Mucosa of rectum (tissue), 2 donors: ENCODE measurements at regions not wholly inside any gene's neighbourhood (a gene's known extent, or its start where the extent isn't known, plus 50 kb on each side); places are given as distances from the start of the nearest gene placed in this dataset.

Source experiments
- H3K27ac ChIP-seq, 2 donors: one replicate each; pipeline ENCODE4 v1.7.0; 2013; ENCODE audit warnings: inconsistent platforms in 2 of 2, low read depth in 2 of 2, low read length in 2 of 2
- H3K27me3 ChIP-seq, 2 donors: one replicate each; pipeline ENCODE4 v1.7.0; 2013; ENCODE audit warnings: low read length in 2 of 2; ENCODE audit not compliant: control insufficient read depth in 2 of 2, insufficient read depth in 2 of 2
- H3K36me3 ChIP-seq, 2 donors: one replicate each; pipeline ENCODE4 v1.7.0; 2013; ENCODE audit warnings: low read length in 2 of 2; ENCODE audit not compliant: control insufficient read depth in 2 of 2, insufficient read depth in 2 of 2
- H3K4me1 ChIP-seq, 2 donors: one replicate each; pipeline ENCODE4 v1.7.0; 2013; ENCODE audit warnings: low read length in 2 of 2, mild to moderate bottlenecking in 1 of 2; ENCODE audit not compliant: control insufficient read depth in 2 of 2, insufficient read depth in 2 of 2
- H3K4me3 ChIP-seq, 2 donors: one replicate each; pipeline ENCODE4 v1.7.0; 2013; ENCODE audit warnings: low read length in 2 of 2
- H3K9ac ChIP-seq, 2 donors: one replicate each; pipeline ENCODE4 v1.7.0; 2013; ENCODE audit warnings: low read length in 2 of 2, low read depth in 1 of 2, mild to moderate bottlenecking in 1 of 2
- H3K9me3 ChIP-seq, 2 donors: one replicate each; pipeline ENCODE4 v1.7.0; 2013; ENCODE audit warnings: low read length in 2 of 2; ENCODE audit not compliant: control insufficient read depth in 2 of 2
- donor health status: healthy.
- donor health status: Normal muscosa, but diverticular disease.

DNA sequence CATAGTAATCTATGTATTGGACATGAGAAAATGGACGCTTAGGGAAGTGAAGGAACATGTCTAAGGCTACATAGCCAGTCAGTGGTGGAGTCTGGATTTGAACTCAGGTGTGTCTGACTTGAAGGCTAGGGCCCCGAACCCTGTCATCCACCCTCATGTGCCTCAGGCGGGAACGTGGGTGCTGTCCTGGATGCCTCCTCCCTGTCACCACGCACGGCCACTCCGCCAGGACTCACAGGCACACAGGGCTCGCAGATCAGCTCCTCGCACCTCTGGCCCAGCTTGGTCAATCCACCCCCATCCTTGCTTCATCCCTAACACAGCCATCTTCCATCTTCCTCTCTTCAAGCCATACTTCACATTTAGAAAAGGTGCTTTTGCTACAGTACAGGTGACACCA, 154.7 kb downstream of the KCNJ12 start:
- Histone ChIP-seq H3K9ac (no peak overlapping the region), H3K27ac (no peak overlapping the region), H3K9me3 (no peaks in the 10 kb centered on the region), H3K36me3 (no peaks in the 10 kb centered on the region), H3K4me3 (no peak overlapping the region), H3K4me1 (no peaks in the 10 kb centered on the region), H3K27me3 (no peaks in the 10 kb centered on the region)

DNA sequence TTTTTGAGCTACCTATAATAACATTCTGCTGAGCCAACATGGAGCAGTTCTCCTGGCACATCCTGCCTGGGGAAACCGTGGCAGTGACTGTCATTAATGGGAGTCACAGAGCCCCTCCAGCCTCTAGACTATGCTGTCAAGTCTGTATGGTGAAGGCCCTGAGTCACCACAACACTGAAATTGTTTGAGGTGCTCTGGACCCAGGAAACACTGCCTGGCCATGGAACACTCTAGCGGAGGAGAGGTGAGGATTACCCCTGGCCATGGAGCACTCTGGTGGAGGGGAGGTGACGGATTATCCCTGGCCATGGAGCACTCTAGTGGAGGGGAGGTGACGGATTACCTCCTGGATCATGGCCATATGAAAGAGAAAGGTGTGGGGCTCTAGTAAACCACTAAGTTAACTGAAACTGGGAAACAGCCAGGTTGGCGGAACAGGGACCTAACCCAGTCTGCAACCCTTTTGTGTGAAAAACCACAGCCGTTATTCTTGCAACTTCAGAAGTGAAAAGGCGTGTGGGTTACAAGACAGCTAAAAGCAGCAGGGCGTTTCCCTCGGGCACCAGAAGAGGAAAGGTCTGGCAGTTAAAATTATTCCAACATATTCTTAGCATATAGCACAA, 156.7 kb downstream of the KCNJ12 start:
- Histone ChIP-seq H3K9ac (no peak overlapping the region), H3K27ac (no peak overlapping the region), H3K4me1 (no peaks in the 10 kb centered on the region), H3K36me3 (no peaks in the 10 kb centered on the region), H3K27me3 (no peaks in the 10 kb centered on the region), H3K9me3 (peaks cover 4% of the 10 kb centered on the region in 2 donors), H3K4me3 (no peak overlapping the region)

GRCh38 chr17:21535686-21536375, 156.5 kb upstream of the KCNJ18 start:
- no peaks in the 10 kb centered on the region for H3K36me3 ChIP-seq
- H3K9ac ChIP-seq: no peak overlapping the region

DNA sequence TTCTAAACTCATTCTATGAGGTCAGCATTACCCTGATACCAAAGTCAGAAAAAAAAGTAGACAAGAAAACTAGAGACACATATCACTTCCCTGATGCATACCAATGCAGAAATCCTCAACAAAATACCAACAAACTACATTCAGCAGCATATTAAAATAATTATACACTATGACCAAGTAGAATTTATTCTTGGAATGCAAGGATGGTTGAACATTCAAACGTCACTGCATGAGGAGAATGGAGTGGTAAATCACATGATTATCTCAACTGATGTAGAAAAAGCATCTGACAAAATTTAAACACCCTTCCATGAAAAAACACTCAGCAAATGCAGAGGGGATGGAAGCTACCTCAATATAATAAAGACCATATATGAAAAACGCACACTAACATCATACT, 155.0 kb upstream of the KCNJ18 start:
- Histone ChIP-seq H3K4me3 (no peak overlapping the region), H3K9ac (no peak overlapping the region), H3K4me1 (no peaks in the 10 kb centered on the region), H3K9me3 (peaks cover 4% of the 10 kb centered on the region in 2 donors), H3K36me3 (no peaks in the 10 kb centered on the region), H3K27ac (no peak overlapping the region), H3K27me3 (no peaks in the 10 kb centered on the region)

More at GRCh38 chr17:21535686-21536375, 156.5 kb upstream of the KCNJ18 start:
- Histone ChIP-seq H3K4me1 (no peaks in the 10 kb centered on the region), H3K27me3 (no peaks in the 10 kb centered on the region), H3K4me3 (no peak overlapping the region), H3K9me3 (peaks cover 4% of the 10 kb centered on the region in 2 donors), H3K27ac (no peak overlapping the region)

GRCh38 chr17:21538615-21539014, 153.7 kb upstream of the KCNJ18 start:
- no peaks in the 10 kb centered on the region for H3K36me3 ChIP-seq
- H3K4me1 ChIP-seq: no peaks in the 10 kb centered on the region
- H3K27me3 ChIP-seq: no peaks in the 10 kb centered on the region
- peaks cover 4% of the 10 kb centered on the region in 2 donors for H3K9me3 ChIP-seq
- H3K27ac ChIP-seq: no peak overlapping the region
- H3K4me3 ChIP-seq: no peak overlapping the region
- no peak overlapping the region for H3K9ac ChIP-seq

DNA sequence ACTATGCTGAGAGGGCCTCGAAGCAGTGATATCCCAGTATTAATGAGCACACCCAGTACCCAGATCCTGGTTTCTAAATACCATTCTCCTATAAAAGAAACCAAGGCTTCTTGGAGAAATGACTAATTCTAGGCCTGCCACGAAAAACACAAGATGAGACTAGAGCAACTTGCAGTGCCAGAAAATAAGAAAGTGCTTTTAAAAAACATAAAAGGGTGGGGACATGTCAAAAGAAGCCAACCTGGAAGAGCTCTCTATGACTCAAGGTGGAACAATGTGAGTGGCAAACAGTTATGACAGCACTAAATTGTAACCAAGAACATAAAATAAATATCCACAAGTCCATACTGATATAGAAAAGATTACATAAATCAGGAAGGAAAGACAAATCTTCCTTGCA, 153.2 kb upstream of the KCNJ18 start:
- Histone ChIP-seq H3K4me1 (no peaks in the 10 kb centered on the region), H3K27ac (no peak overlapping the region), H3K36me3 (no peaks in the 10 kb centered on the region), H3K9ac (no peak overlapping the region), H3K4me3 (no peak overlapping the region), H3K9me3 (peaks cover 4% of the 10 kb centered on the region in 2 donors), H3K27me3 (no peaks in the 10 kb centered on the region)

DNA sequence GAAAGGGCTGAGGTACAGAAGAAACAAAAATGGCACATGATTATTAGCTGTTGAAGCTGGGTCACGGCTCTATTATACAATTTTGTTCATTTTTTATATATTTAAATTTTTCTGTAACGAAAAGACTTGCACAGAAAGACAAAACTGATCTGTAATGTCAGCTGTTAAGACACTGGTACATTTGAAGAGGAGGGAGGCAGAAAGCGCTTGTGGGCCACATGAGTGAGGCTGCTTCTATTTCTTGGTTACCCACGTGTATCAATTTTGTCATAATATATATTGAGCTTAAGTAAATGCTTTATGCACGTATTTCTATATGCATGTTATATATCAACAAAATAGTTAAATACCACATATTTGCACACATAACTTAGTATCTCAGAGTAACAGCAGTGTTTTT, 151.8 kb upstream of the KCNJ18 start:
- no peak overlapping the region for H3K27ac ChIP-seq
- H3K27me3 ChIP-seq: no peaks in the 10 kb centered on the region
- H3K4me3 ChIP-seq: no peak overlapping the region
- no peaks in the 10 kb centered on the region for H3K4me1 ChIP-seq
- no peaks in the 10 kb centered on the region for H3K36me3 ChIP-seq
- H3K9ac ChIP-seq: no peak overlapping the region
- H3K9me3 ChIP-seq: peaks cover 4% of the 10 kb centered on the region in 2 donors

- no peak overlapping the region for H3K4me3 ChIP-seq
- H3K9me3 ChIP-seq: peaks cover 3 to 4% of the 10 kb centered on the region in 2 donors
- H3K4me1 ChIP-seq: no peaks in the 10 kb centered on the region
- no peak overlapping the region for H3K9ac ChIP-seq
- H3K27ac ChIP-seq: no peak overlapping the region
- H3K36me3 ChIP-seq: no peaks in the 10 kb centered on the region
- no peaks in the 10 kb centered on the region for H3K27me3 ChIP-seq
Observed at GRCh38 chr17:21542070-21542469, 150.3 kb upstream of the KCNJ18 start.

- Histone ChIP-seq H3K9ac (no peak overlapping the region), H3K4me3 (no peak overlapping the region), H3K4me1 (no peaks in the 10 kb centered on the region), H3K27ac (no peak overlapping the region), H3K36me3 (no peaks in the 10 kb centered on the region), H3K9me3 (no peaks in the 10 kb centered on the region), H3K27me3 (no peaks in the 10 kb centered on the region)
Observed at GRCh38 chr17:21542991-21543390, 149.3 kb upstream of the KCNJ18 start.

DNA sequence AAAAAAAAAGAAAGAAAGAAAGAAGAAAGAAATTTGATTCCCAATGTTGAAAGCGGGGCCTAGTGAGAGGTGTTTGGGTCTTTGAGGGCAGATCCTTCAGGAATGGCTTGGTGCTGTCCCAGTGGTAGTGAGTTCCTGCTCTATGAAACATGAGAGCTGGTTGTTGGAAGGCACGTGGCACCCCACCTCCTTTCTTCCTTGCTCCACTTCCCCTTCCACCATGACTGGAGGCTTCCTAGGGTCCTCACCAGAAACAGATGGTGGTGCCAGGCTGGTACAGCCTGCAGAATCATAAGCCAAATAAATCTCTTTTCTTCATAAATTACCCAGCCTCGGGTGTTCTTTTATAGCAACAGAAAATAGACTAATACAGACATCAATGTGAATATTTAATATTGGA, 147.3 kb upstream of the KCNJ18 start:
- Histone ChIP-seq H3K9me3 (no peaks in the 10 kb centered on the region), H3K4me3 (no peak overlapping the region), H3K9ac (no peak overlapping the region), H3K36me3 (no peaks in the 10 kb centered on the region), H3K4me1 (no peaks in the 10 kb centered on the region), H3K27me3 (no peaks in the 10 kb centered on the region), H3K27ac (no peak overlapping the region)
